ENCODE measurements at regions not wholly inside any gene's neighbourhood (a gene's known extent, or its start where the extent isn't known, plus 50 kb on each side); places are given as distances from the start of the nearest gene placed in this dataset.

- Histone ChIP-seq H3K27me3 (no peaks in the 10 kb centered on the region), H3K4me3 (ENCODE audit: low read depth, low read length) (no peak overlapping the region), H3K4me1 (peaks cover 6% of the 10 kb centered on the region), H3K36me3 (no peaks in the 10 kb centered on the region), H3K9me3 (no peaks in the 10 kb centered on the region)
- no peak for TF ChIP-seq CTCF (IDR thresholded peaks at IDR 0.05; ENCODE audit: low read depth, low read length)
- no peak for DNase-seq
These were observed 552.1 kb downstream of the SPOCK3 start for GRCh38 chr4:166682200-166682599.

Measured in BE2C (cell line).